ENCODE measurements at regions not wholly inside any gene's neighbourhood (a gene's known extent, or its start where the extent isn't known, plus 50 kb on each side); places are given as distances from the start of the nearest gene placed in this dataset.

DNA sequence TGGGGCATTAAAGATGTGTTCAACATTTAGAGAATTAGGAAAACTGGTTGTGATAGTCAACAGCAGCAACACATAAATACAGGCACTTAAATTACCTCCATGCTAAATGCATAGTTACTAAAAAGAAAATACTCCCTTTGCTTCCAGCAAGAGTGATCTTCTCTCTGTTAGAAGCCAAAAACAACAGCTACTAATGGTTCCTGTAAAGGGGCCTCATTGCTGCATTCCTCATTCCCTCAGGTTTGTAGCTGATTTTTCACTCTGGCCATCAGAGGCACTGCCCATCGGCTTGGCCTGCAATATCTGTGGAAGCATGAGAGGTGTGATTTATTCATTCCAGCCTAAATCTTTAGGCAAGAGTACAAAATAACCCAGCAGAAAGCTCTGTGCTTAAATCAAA is 466.0 kb upstream of the ADAMTS16 start:
- no peaks in the 10 kb centered on the region for H3K4me1 Mint-ChIP-seq (ENCODE audit: low read depth)
- H3K27ac Mint-ChIP-seq = no peak overlapping the region
- DNase-seq = no peak
- TF ChIP-seq, protein P1, sequence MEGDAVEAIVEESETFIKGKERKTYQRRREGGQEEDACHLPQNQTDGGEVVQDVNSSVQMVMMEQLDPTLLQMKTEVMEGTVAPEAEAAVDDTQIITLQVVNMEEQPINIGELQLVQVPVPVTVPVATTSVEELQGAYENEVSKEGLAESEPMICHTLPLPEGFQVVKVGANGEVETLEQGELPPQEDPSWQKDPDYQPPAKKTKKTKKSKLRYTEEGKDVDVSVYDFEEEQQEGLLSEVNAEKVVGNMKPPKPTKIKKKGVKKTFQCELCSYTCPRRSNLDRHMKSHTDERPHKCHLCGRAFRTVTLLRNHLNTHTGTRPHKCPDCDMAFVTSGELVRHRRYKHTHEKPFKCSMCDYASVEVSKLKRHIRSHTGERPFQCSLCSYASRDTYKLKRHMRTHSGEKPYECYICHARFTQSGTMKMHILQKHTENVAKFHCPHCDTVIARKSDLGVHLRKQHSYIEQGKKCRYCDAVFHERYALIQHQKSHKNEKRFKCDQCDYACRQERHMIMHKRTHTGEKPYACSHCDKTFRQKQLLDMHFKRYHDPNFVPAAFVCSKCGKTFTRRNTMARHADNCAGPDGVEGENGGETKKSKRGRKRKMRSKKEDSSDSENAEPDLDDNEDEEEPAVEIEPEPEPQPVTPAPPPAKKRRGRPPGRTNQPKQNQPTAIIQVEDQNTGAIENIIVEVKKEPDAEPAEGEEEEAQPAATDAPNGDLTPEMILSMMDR (IDR thresholded peaks at IDR 0.05) = no peak
- peaks cover 5% of the 10 kb centered on the region for H3K36me3 Mint-ChIP-seq (ENCODE audit: low read depth)
- H3K9me3 Mint-ChIP-seq = peaks cover 66% of the 10 kb centered on the region
- no peak overlapping the region for H3K4me3 Mint-ChIP-seq
- peaks cover 4% of the 10 kb centered on the region for H3K27me3 Mint-ChIP-seq (ENCODE audit: insufficient read depth)

DNA sequence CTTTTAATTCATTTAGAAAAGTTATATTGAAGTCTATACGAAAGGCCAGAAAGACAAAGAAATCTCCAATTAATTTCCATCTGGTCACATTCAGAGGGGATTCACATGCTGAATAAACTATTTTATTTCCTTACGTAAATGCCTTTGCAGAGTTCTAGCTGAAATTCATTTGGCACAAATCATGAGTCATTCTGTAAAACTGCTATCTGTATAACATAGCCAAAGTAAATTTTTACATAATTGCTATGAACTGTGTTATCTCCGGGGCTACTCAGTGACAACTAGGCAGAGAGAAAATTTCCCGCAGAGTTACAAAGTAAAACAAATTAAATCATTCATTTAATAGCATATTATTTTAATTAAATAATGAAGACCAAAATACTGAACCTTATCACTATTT is 463.2 kb upstream of the ADAMTS16 start:
- Mint-ChIP-seq H3K27ac (no peak overlapping the region), H3K4me1 (ENCODE audit: low read depth) (no peaks in the 10 kb centered on the region), H3K9me3 (peaks cover 62% of the 10 kb centered on the region), H3K36me3 (ENCODE audit: low read depth) (peaks cover 4% of the 10 kb centered on the region; the same call in 1 of the 2 replicates), H3K4me3 (no peak overlapping the region), H3K27me3 (ENCODE audit: insufficient read depth) (peaks cover 2% of the 10 kb centered on the region)
- TF ChIP-seq, protein P1 (IDR thresholded peaks at IDR 0.05) = no peak
- DNase-seq = no peak

DNA sequence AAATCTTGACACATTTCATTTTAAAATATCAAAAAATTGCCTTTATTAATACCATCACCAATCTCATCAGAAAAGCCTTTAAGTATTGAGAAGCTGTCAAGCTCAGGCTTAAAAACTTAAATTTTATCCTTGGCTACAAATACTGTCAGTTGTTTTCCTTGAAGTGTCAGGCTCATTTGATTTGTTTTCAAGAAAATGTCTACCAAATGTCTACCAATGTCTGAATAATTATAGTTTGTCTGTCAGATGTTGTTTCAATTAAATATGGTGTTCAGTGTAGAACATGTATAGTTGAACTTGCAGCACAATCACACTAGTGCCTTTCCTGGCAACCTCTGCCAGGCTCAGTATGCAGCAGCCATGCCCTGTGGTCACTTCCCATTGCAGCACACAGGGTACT is 455.2 kb upstream of the ADAMTS16 start:
- no peak overlapping the region for H3K4me3 Mint-ChIP-seq
- H3K36me3 Mint-ChIP-seq (ENCODE audit: low read depth) = peaks cover 4% of the 10 kb centered on the region; the same call in 1 of the 2 replicates
- no peak overlapping the region for H3K27ac Mint-ChIP-seq
- TF ChIP-seq, protein P1 (IDR thresholded peaks at IDR 0.05) = no peak
- H3K4me1 Mint-ChIP-seq (ENCODE audit: low read depth) = no peaks in the 10 kb centered on the region
- no peaks in the 10 kb centered on the region; the same call in 1 of the 2 replicates for H3K27me3 Mint-ChIP-seq (ENCODE audit: insufficient read depth)
- H3K9me3 Mint-ChIP-seq = peaks cover 43% of the 10 kb centered on the region
- DNase-seq = no peak

DNA sequence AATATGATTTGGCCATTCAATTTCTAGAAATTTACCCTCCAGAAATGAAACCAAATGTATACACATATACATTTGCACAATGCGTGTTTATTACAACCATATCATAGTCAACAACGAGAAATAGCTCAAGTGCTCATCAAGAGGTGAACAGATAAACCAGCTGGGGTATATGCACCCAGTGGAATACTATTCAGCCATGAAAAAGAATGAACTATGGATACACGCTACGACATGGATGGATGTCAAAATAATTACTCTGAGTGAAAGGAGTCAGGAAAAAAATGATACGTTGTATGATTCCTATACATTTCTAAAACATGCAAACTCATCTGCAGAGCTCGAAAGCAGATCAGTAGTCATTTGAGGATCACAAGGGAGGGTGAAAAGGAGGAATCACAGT is 441.5 kb upstream of the ADAMTS16 start:
- Mint-ChIP-seq H3K4me3 (no peak overlapping the region), H3K27me3 (ENCODE audit: insufficient read depth) (no peaks in the 10 kb centered on the region), H3K27ac (no peak overlapping the region), H3K9me3 (peaks cover 35% of the 10 kb centered on the region), H3K4me1 (ENCODE audit: low read depth) (no peaks in the 10 kb centered on the region), H3K36me3 (ENCODE audit: low read depth) (no peaks in the 10 kb centered on the region; the same call in 1 of the 2 replicates)
- DNase-seq = no peak
- TF ChIP-seq, protein P1 (IDR thresholded peaks at IDR 0.05) = no peak

DNA sequence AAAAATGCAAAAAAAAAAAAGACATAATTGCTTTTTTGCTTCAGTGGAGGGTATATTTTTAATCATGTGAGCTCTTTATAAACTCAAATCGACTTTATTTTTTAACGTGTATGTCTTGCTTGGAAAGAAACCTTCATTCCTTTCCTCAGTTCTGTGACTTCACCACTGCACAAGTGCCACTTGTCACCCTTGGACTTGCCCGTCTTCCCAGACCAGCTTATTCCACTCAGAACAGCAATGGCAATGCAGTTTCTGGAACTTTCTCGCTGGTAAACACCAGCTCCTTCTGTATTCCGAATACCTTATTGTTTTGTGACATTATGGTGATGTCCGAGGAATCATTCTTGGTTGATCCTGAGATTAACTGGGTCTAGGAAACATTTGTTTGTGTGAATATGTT is 440.5 kb upstream of the ADAMTS16 start:
- TF ChIP-seq, protein P1 (IDR thresholded peaks at IDR 0.05) = no peak
- Mint-ChIP-seq H3K4me3 (no peak overlapping the region), H3K4me1 (ENCODE audit: low read depth) (no peaks in the 10 kb centered on the region), H3K36me3 (ENCODE audit: low read depth) (no peaks in the 10 kb centered on the region; the same call in 1 of the 2 replicates), H3K9me3 (peaks cover 35% of the 10 kb centered on the region), H3K27ac (no peak overlapping the region), H3K27me3 (ENCODE audit: insufficient read depth) (no peaks in the 10 kb centered on the region)
- DNase-seq = no peak

DNA sequence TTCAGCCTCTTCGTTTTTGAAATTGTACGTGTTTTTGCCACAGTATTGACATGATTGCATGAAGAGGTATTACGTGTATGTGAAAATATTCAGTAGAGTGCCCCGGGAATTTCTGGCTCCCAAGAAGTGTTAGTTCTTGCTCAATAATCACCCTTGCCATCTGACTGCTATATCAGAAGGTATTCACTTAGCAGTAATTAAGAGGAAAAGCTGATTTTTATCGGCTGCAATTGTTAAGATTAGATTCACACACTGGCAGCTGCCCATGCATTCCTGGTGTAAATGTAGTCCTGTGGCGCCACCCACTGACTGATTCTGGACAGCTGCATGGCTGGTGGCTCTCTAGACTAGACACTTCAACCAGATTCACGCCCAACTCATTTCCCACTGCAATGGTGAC is 440.1 kb upstream of the ADAMTS16 start:
- DNase-seq = peak; percentile 0
- no peaks in the 10 kb centered on the region for H3K4me1 Mint-ChIP-seq (ENCODE audit: low read depth)

More for the DNA sequence above, 440.1 kb upstream of the ADAMTS16 start:
- Mint-ChIP-seq H3K27ac (no peak overlapping the region), H3K4me3 (no peak overlapping the region), H3K9me3 (peaks cover 35% of the 10 kb centered on the region), H3K27me3 (ENCODE audit: insufficient read depth) (no peaks in the 10 kb centered on the region), H3K36me3 (ENCODE audit: low read depth) (no peaks in the 10 kb centered on the region; the same call in 1 of the 2 replicates)
- TF ChIP-seq, protein P1 (IDR thresholded peaks at IDR 0.05) = peak; percentile 37; the same call in 1 of the 2 replicates
